Activated T-helper 1 cell treated with anti-CD3 and anti-CD28 coated beads, Interleukin-2, amount 50 U/mL, for 16 hours (primary cell): ENCODE measurements at regions not wholly inside any gene's neighbourhood (a gene's known extent, or its start where the extent isn't known, plus 50 kb on each side); places are given as distances from the start of the nearest gene placed in this dataset.

Source experiments
- DNase-seq, 2 donors: peaks; one replicate each; pipeline ENCODE4 v3.0.0-alpha.2; 2020; ENCODE audit warnings: low read depth in 1 of 2, low spot score in 1 of 2

DNA sequence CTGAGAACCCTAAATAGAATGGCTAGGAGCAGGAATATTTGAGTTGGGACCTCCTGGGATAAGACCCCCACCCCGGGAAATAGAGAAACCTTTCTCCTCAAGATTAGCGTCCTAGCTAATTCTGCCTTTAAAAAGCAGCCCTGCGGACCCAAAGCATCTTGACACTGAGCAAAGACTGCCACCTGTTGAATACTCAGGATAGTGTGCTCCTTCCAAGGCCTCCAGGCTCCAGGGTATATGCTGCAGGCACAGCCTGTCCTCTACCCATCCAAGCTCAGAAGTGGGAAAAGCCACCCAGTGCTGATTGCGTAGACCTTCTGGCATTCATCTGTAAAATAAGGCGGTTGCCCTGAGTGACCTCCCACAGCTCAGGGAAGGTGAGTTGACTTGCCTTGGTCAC is 456.2 kb upstream of the DYNLRB2 start:
- no peak for DNase-seq

DNA sequence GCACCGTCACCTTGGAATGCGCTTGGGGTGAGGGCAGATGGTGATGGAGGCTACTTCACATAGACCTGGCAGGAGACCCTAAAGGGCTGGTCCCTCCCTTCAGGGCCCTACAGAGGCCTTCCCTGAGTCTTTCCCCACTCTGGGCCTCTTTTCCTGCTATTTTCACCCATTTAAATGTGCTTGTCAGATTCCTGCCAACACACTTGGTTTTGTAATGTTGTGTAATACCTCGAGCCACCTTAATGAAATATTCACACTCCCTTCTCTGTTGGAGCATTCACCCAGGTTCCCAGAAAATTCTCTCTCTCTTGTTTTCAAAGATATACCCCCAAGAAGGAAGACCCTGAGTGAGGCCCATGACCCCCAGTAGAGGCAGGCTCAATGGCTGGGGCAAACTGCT is 456.6 kb upstream of the DYNLRB2 start:
- DNase-seq, result no peak

DNA sequence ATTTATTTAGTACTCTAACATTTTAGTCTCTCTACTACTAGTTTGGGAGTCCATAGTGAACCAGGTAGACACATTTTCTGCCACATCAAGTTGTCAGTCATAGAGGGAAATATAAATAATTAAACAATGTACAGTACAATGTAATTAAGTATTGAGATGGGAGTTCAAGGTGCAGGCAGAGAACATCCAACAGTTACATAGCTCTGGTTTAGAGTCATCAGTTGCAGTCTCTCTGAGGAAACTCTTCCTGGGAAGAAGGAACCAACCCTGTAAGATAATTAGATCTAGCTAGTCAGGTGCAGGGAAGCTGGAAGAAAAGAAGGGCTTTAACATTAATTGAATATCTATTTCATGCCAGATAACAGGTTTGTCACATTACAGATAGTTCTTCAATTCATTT is 457.9 kb upstream of the DYNLRB2 start:
- no peak for DNase-seq

DNA sequence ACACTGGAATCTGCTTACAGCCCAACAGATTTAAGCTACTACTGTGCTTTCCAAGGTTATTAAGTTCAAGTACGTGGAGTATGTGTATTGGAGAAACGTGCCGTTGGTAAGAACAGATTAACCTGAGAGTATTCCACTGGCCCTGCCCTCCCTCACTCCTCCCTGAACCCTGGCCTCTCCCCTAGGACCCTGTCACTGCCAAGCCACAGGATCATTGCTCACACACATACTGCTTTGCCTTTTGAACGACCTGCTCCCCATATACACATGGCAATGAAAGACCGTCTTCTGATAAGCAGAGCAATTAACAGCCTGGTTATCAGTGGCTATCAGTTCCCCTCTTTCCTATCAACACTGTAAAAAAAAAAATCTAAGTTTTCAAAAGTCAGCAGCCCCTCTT is 458.9 kb upstream of the DYNLRB2 start:
- DNase-seq, result no peak

DNA sequence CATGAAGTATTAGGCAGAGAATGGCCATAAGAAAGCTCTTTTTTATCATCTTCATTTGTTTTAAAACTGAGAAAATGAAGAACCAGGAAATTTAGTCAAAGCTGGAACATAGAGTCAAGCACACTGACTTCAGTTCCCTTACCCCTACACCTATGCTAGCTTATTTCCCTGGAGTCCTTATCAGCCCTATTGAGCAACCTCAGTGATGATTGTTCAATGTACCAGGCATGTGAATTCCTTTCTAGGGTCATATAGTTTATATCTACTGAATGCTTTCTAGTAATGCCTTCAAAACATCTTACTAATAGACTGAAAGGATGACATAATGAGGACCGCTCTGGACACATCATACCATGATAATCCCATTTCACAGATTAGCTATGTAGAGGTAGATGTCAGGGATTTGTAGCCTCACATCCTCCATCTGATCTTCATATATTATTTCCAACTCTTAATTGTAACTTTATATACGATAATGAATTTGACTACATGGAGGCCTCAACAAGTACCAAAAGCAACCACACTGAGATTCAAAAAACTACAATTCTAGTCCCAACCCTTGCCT is 460.4 kb upstream of the DYNLRB2 start:
- no peak for DNase-seq

DNA sequence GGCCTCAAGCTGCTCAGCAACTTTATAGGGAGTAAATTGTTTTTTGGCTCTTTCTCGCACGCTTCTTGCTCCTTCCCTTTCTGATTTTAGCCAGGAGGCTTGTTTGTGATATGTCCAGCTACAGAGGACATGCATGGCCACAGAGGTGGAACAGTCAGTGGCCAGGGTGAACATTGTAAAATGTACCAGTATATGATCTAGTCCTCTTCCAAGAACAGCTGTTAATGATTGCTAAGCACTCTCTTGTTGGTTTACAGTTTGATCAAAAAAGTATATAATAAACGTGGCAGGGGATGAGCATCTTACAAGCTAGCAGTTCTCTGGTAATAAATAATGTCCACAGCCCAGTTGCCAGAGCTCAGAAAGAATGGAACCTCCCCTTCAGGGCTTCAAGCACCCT is 461.7 kb upstream of the DYNLRB2 start:
- DNase-seq, result no peak

DNA sequence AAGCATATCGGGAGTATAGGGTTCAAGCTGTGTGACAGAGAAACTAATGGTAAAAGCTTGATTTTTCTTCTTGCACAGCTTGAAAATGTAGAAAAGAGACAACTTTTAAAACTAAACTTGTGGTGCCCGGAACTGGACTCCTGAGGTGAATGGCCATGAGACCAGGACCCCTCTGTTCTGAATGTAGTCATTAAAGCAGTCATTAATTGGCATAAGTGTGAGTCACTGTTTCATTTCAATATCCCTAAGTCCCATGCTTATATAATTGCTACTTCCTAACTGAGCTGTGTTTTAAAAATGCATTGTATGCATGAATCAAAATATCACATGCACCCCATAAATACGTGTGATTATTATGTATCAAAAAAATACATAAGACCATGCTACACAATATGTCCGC is 463.1 kb upstream of the DYNLRB2 start:
- no peak for DNase-seq

DNA sequence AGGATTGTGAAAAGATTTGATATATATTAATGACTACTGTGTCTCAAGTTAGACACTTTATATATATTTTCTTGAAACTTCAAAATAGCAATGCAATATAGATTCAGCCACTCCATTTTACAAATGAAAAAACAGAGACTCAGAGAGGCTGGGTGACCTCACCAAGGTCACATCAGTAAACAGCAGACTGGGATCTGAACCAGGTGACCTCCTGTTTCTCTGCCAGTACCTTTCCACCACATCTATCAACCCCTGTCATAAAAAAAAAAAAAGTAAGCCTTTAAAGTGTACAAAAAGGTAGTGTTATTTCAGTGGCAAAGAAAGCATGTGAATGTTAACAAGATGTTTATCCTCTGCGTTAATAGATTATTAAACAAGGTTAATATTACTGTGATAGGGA is 466.5 kb upstream of the DYNLRB2 start:
- no peak for DNase-seq

DNA sequence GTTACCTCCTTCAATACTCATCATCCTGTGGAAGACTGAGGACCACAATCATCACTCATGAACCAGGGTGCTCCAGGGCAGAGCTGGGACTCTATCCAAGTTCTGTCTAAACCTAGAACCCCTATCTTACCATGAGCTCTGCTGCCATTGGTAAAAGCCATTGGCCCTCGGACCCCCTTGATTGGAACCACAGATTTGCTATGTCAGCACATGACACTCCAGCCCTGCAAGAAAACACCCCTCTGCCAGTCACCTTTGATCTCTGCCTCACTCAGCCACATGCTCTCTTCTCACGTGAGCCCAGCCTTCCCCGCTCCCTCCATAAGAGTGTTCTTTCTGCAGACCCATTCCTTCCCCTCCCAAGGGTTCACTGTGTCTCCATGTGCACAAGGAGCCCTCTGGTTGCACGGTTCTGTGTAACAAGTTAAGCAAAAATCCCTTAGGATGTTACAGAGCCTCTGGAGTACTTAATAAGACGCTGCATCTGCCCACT is 468.8 kb upstream of the DYNLRB2 start:
- no peak for DNase-seq

DNA sequence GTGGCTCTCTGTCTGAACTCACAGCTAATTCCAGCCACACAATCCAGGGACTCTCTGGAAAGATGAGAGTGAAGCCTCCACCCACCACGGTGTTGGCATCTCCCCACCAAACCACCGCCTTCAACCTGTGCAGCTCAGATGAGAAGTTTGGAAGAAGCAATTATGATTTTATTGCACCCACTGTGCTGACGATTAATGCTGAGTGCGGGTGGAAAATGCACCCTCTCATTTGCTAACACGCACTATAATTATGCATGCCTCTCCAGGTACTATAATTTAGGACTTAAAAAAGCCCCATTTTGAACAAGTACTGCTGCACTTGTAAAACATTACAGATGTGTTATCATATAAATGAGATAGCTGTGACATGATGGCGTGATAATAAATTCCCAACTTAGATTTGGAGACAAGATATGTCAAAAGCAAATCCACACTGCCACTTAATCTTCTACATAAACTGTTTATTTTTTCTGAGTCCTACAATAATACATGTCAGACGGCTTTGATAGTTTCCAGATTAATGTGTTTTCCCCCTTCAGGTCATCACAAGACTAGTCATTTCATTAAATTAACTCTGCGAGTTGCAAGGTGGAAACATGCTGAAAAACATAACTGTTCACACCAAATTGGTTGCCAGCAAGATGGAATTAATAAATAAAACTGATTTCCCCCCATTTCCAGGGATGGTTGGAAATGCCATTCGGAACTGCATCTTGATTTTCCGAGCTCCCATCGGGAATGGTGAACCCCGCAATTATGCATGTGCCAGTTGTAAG is 466.5 kb upstream of the MAF start:
- no peak for DNase-seq

DNA sequence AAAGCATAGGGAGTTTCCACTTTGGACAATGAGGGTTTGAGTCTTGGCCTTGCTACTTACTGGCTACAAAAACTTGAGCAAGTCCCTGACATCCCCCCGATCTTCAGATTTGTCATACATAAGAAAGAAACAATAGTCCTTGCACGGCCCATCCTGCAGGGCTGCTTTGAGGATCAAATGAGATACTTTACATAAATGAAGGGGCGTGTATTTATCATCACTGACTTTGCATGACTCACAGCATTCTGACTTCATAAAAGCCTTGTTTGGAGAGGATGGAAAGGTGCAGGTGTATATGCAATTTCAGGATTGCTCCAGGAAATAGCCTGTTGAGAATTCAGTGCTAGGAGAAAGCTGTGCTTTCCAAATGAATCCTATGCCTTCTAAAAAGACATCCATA is 465.0 kb upstream of the MAF start:
- no peak for DNase-seq

DNA sequence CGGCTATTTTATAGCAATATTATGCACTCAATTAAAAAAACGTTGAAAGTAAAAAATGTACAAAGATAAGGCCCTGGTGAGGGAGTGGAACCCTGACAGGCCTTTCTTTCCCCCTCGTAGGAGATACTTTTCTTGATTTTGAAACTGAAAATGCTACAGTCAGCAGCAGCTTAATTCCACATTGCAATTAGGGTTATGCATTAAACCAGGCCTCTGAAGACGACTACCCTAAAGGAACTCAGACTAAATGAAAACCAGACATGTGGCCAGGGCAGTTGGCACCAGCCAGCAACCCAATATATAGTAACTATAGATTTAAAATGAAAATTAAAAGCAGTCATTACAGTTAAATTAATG is 463.2 kb upstream of the MAF start:
- DNase-seq, result no peak

DNA sequence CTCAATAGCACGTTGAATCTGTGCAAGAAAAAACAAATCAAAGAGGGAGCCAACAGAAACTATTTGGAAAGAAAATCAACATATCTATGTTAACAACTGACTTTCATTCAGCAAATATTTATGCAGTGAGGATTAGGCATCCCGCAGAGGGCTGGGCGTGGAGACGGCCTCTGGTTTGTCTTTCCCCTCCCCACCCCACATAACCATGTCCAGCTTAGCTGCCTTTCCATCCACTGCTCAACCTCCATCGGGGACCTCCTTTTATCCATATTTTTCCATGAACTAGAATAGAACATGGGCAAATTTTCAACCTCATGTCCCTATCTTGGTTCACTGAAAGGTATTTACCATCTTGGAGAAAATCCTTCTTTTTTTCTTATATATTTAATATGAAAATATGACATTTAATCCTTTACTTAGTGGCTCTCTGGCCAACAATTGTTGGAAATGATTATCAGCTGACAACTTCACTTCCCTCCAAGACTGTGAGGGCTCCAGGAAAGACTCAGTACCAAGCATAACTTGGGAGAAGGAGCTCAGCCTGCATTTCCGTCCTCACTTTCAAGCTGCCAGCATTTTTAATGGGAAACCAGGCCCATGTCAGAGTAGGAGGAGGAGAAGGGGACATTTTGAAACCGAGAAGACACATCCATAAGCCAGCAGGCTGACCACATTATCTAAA is 462.6 kb upstream of the MAF start:
- no peak for DNase-seq

DNA sequence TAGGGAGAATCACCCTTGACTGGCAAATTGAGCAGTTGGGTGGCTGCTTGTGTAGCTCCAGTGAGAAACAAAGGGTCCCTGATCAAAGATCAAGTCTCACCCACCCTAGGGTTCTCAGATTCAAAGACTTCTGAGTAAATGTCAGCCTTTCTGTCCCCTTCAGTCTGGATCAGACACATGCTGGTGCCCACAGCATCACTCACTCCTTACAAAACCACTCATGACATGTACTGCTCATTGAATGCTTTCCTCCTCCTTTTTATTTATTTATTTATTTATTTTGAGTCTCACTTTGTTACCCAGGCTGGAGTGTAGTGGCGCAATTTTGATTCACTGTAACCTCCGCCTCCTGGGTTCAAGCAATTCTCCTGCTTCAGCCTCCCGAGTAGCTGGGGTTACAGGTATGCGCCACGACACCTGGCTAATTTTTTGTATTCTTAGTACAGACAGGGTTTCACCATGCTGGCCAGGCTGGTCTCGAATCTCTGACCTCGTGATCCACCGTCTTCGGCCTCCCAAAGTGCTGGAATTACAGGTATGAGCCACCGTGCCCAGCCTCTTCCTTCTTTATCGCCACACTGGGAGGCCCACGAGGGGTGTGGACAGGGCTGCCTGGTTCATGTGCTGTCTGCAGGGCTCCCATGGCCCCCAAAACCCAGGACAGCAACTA is 462.0 kb upstream of the MAF start:
- DNase-seq, result no peak

DNA sequence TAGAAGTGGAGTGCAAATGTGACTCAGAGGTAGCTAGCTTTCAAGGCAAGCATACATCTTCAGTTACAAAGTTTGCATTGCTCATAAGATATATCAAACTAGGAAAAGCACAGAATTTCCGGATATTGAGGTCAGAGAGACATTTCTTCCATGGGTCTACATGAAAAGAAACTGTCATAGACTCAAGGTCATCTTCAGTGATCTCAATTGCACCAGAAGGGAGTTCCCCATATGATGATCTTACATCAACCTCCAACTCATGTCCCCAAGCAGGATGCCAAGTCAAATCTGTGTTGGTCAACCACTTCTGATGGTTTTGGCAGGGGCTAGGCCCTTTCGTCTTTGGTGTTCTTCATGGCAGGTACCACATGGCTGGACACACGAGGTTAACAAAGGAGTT is 459.9 kb upstream of the MAF start:
- no peak for DNase-seq

DNA sequence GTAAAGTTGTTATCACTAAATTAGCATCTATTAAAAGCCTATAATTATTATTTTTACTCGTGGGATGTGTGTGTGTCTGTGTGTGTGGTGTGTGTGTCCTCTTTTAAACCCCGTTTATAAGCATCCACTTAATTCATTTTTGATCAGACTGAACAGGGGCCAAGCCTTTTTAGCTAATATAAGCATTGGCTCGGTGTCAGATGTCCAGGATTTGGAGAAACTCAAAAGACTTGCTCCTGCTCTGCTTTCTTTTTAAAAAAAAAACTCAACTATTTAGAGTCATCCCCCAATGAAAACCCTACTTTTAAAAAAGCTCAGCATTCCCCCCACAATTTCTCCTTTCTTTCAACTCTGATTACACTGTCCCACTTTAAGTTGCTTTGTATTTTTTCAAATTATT is 459.3 kb upstream of the MAF start:
- no peak for DNase-seq

DNA sequence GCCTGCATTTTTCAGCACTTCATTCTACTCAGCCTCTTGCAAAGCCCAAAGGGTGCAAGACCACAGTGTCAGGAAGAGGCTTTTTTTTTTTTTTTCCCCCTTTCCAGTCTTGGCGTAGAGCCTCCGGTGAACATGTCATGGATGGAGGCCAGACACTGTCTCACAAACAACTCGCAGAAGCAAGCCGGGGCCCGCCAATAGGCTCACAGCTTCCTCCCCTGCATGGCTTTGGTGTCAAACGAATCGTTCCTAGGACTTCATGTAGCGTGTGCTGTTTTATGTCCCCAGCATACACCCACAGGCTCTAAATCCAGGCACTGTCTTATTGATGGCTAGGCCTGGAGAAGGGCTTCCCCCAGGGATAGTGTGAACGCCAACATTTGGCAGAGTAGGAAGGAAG is 457.7 kb upstream of the MAF start:
- no peak for DNase-seq

DNA sequence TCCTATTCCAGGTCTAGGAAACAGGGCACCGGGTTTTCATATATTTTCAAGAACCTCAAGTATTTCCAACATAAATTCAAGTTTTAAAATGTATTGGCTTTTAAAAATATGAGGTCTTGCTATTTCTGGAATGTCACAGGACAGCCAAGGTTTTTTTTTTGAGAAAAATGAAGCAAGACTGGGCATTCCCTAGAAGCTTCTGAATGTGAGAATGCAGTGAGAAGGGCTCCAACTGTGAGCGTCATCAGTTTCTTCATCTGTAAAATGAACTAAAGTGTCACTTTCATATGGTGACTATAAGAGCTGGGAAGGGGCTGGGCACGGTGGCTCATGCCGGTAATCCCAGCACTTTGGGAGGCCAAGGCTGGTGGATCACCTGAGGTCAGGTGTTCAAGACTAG is 455.8 kb upstream of the MAF start:
- DNase-seq, result no peak

DNA sequence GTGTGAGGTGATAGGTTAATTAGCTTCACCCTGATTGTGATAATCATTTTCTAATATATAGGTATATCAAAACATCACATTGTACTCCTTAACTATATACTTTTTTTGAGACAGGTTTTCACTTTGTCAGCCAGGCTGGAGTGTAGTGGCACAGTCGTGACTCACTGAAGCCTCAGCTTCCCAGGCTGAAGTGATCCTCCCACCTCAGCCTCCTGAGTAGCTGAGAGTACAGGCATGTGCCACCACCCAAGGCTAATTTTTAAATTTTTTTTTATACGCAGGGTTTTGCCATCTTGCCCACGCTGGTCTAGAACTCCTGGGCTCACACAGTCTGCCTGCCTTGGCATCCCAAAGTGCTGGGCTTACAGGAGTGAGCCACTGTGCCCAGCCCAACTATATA is 455.3 kb upstream of the MAF start:
- DNase-seq, result no peak

DNA sequence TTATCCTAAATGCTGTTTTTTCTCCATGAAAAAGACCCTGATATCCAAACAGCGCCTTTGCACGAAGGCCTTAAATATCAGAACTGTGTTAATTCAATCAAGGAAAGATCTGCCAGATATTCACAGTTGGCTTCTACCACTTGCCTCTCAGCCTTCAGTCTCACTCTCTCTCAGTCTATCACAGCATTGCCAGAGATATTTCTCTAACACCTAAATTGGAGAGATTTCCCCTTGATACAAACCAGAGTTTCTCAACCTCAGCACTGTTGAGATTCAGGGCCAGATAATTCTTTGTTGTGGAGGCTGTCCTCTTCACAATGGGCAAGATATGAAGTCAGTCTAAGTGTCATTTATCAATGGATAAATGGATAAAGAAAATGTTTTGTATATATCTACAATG is 454.1 kb upstream of the MAF start:
- no peak for DNase-seq

DNA sequence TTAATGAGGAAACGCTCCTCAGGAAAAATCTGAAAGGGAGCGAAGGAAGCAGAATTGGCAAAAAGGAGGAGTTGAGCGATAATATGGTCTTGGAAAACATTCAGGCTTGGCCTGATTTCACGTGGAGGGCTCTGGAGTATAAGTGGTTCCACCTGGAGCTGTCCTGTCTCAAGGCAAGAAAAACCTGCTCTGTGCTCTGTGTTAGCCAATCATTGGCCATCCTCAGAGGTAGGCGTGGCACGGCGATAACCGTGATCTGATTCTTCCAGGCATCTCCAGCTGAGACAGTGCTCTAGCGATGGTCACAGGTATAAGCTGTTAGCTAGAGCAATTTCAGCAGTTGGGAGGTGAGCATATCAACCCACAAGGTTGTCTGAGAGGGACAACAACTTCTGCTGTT is 450.5 kb upstream of the MAF start:
- DNase-seq, result no peak

DNA sequence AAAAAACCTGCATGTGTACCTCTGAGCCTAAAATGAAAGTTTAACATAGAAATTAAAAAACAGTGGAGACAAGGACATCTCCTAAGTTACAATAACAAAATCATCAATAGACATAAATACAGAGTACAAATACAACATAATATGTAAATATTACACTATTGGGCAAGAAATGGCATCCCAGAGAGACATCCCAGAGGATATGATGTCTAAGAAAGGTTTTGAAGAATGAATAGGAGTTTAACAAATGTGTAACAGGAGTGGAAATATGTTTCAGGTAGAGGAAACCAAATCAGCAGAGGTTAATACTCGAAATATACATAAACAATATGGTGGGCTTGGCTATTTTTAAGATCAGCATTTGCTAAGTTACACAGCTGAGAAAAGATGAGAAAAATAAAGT is 447.7 kb upstream of the MAF start:
- no peak for DNase-seq
